D721Med (cell line): ENCODE measurements at regions not wholly inside any gene's neighbourhood (a gene's known extent, or its start where the extent isn't known, plus 50 kb on each side); places are given as distances from the start of the nearest gene placed in this dataset.

Experiments
- DNase-seq: peaks from one replicate; pipeline ENCODE4 v3.0.0; 2011; ENCODE audit warnings: low spot score; ENCODE audit not compliant: insufficient read length
- FAIRE-seq: peaks from 2 replicates; lab custom pipeline; 2011; peaks lifted over from hg19 to GRCh38; lab: Jason Lieb, UNC
- CTCF ChIP-seq: IDR thresholded peaks from 2 replicates; pipeline ENCODE4 v1.5.1; 2012; ENCODE audit warnings: mild to moderate bottlenecking, control low read depth; ENCODE audit not compliant: insufficient read depth; ENCODE audit errors: missing control alignments

- TF ChIP-seq CTCF, result no peak
- FAIRE-seq (no peak), DNase-seq (no peak)
Measured at GRCh38 chr4:30619679-30620078, 100.5 kb upstream of the PCDH7 start.

GRCh38 chr4:30620711-30621110 lies 99.5 kb upstream of the PCDH7 start:
- no peak for DNase-seq
- TF ChIP-seq CTCF, result no peak
- no peak for FAIRE-seq

- no peak for FAIRE-seq
- no peak for TF ChIP-seq CTCF
Measured at GRCh38 chr4:30630431-30630830, 89.7 kb upstream of the PCDH7 start.

GRCh38 chr4:30632751-30633150 lies 87.4 kb upstream of the PCDH7 start:
- no peak for TF ChIP-seq CTCF
- DNase-seq (no peak), FAIRE-seq (no peak)

More at GRCh38 chr4:30630431-30630830, 89.7 kb upstream of the PCDH7 start:
- DNase-seq, result no peak

- no peak for TF ChIP-seq CTCF
- FAIRE-seq (no peak), DNase-seq (no peak)
Measured at GRCh38 chr4:30641345-30641744, 78.8 kb upstream of the PCDH7 start.

GRCh38 chr4:30642567-30642966 lies 77.6 kb upstream of the PCDH7 start:
- DNase-seq (no peak), FAIRE-seq (no peak)
- no peak for TF ChIP-seq CTCF

- FAIRE-seq (no peak), DNase-seq (no peak)
- no peak for TF ChIP-seq CTCF
Measured at GRCh38 chr4:30653291-30653690, 66.9 kb upstream of the PCDH7 start.
